SK-N-SH treated with all-trans-retinoic acid at 6 μM for 48 hours (cell line): ENCODE measurements at regions not wholly inside any gene's neighbourhood (a gene's known extent, or its start where the extent isn't known, plus 50 kb on each side); places are given as distances from the start of the nearest gene placed in this dataset.

Source experiments
- BACH2 ChIP-seq: fragments of 250-450 bp; sonication (Bioruptor Pico); IDR thresholded peaks from 2 replicates; pipeline ENCODE4 v1.9.0; 2021; ENCODE audit warnings: mild to moderate bottlenecking, borderline replicate concordance
- CSDC2 ChIP-seq: fragments of 250-450 bp; sonication (Bioruptor Pico); IDR thresholded peaks from 2 replicates; pipeline ENCODE4 v1.5.0; 2020; ENCODE audit warnings: mild to moderate bottlenecking, moderate library complexity
- PATZ1 ChIP-seq: fragments of 250-450 bp; sonication (Bioruptor Pico); IDR thresholded peaks from 2 replicates; pipeline ENCODE4 v1.8.0; 2020; ENCODE audit warnings: mild to moderate bottlenecking, moderate library complexity, borderline replicate concordance
- ZFP3 ChIP-seq: fragments of 250-450 bp; sonication (Bioruptor Pico); IDR thresholded peaks from 2 replicates; pipeline ENCODE4 v1.5.0; 2020; ENCODE audit warnings: mild to moderate bottlenecking, moderate library complexity
- ZFP30 ChIP-seq: fragments of 450-650 bp; formaldehyde crosslinking; IDR thresholded peaks from 2 replicates; pipeline ENCODE4 v1.5.0; 2022; ENCODE audit warnings: mild to moderate bottlenecking, moderate library complexity
- TF ChIP-seq, protein P1 (sequence below): fragments of 250-450 bp; sonication (Bioruptor Pico); IDR thresholded peaks from 2 replicates; pipeline ENCODE4 v1.8.0; 2021; ENCODE audit warnings: low read depth, mild to moderate bottlenecking, moderate library complexity, borderline replicate concordance

DNA sequence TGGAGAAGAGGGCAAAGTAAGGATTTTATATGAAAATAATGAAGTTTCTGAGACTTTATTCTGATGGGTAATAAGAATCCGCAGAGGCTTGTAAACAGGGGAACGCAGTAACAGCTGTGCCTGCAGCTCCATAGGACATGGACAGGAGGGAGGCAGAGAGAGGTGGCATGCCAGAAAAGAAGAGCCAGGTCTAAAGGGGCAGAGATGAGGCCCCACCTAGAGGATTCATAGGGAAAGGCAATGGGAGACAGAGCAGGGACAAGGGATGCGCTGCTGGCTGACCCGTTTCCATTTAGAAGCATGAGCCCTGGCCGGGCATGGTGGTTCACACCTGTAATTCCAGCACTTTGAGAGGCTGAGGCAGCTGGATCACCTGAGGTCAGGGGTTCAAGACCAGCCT, 340.3 kb upstream of the CDH5 start:
- no peak for TF ChIP-seq CSDC2 (CRISPR knock-in tag)
- no peak for TF ChIP-seq PATZ1 (CRISPR knock-in tag)
- TF ChIP-seq, protein P1, sequence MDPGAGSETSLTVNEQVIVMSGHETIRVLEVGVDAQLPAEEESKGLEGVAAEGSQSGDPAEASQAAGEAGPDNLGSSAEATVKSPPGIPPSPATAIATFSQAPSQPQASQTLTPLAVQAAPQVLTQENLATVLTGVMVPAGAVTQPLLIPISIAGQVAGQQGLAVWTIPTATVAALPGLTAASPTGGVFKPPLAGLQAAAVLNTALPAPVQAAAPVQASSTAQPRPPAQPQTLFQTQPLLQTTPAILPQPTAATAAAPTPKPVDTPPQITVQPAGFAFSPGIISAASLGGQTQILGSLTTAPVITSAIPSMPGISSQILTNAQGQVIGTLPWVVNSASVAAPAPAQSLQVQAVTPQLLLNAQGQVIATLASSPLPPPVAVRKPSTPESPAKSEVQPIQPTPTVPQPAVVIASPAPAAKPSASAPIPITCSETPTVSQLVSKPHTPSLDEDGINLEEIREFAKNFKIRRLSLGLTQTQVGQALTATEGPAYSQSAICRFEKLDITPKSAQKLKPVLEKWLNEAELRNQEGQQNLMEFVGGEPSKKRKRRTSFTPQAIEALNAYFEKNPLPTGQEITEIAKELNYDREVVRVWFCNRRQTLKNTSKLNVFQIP: no peak
- TF ChIP-seq BACH2: no peak
- no peak for TF ChIP-seq ZFP30 (CRISPR knock-in tag)
- no peak for TF ChIP-seq ZFP3
